Skeletal muscle satellite cell (primary cell): ENCODE measurements at regions not wholly inside any gene's neighbourhood (a gene's known extent, or its start where the extent isn't known, plus 50 kb on each side); places are given as distances from the start of the nearest gene placed in this dataset.
"Not testable (repeated sequence)": the region's sequence is repeated elsewhere in the genome, so short reads cannot be mapped to it uniquely, and the experiment has no call there.

Experiments used
- H3K27me3 ChIP-seq: 2 replicates; pipeline ENCODE4 v1.7.0; 2013; ENCODE audit warnings: low read length; ENCODE audit not compliant: control insufficient read depth, insufficient read depth
- H3K36me3 ChIP-seq: 2 replicates; pipeline ENCODE4 v1.7.0; 2013; ENCODE audit warnings: mild to moderate bottlenecking, control low read depth, low read length; ENCODE audit not compliant: insufficient read depth
- H3K4me1 ChIP-seq: 2 replicates; pipeline ENCODE4 v1.7.0; 2013; ENCODE audit warnings: low read length; ENCODE audit not compliant: control insufficient read depth, insufficient read depth
- H3K4me2 ChIP-seq: 2 replicates; pipeline ENCODE4 v1.7.0; 2013; ENCODE audit warnings: mild to moderate bottlenecking, low read length
- H3K4me3 ChIP-seq: 2 replicates; pipeline ENCODE4 v1.7.0; 2013; ENCODE audit warnings: low read length
- H3K9ac ChIP-seq: 2 replicates; pipeline ENCODE4 v1.7.0; 2013; ENCODE audit warnings: mild to moderate bottlenecking, low read depth, low read length, moderate library complexity
- H3K9me3 ChIP-seq: replicated peaks from 2 replicates; pipeline ENCODE4 v1.7.0; 2013; ENCODE audit warnings: mild to moderate bottlenecking, control low read depth, low read length

DNA sequence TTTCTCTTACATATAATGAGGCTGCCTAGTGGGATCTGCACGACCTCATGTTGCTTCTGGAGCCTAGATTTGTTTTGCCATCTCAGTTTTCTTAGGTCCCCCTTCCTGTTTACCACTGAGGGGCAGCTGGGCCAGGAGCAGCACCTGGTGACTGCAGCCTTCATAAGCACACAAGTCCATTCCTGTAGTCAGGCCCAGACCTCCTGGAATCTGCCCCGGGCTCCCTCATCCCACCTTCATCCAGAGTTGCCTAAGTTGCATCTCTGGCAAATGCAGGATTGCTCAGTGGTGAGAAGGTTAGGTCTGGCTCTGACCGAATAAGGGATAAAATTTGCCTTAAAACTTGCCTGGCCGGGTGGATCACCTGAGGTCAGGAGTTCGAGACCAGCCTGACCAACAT, 117.3 kb downstream of the TNFRSF13B start:
- not testable (repeated sequence) for H3K27me3 ChIP-seq, H3K4me1 ChIP-seq, H3K4me2 ChIP-seq, H3K9me3 ChIP-seq, H3K9ac ChIP-seq, H3K4me3 ChIP-seq, H3K36me3 ChIP-seq

DNA sequence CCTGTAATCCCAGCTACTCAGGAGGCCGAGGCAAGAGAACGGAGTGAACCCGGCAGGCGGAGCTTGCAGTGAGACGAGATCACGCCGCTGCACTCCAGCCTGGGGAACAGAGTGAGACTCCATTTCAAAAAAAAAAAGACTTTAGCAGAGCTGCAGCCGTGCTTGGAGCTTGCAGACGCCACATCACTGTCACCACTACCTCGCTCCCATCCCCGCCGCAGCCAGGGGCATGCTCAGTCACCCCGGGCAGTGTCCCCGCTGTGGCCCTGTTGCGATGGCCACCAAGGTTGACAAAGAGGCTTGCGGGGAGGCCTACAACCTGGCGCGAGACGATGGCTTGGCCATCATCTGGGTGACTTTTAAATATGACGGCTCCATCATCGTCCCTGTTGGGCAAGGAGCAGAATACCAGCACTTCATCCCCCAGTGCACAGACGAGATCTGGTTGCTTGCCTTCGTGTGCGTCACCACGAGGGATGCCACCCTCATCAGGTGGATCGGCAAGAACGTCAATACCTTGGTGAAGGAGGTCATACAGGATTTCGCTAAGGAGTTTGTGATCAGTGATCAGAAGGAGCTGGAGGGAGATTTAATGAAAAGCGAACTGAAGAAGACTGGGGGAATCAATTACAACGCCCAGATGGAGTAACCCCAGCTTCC, 118.1 kb downstream of the TNFRSF13B start:
- Histone ChIP-seq H3K27me3 (peaks cover 4% of the 10 kb centered on the region), H3K36me3 (no peaks in the 10 kb centered on the region), H3K9ac (no peak overlapping the region), H3K4me2 (no peak overlapping the region), H3K4me3 (no peak overlapping the region), H3K4me1 (no peaks in the 10 kb centered on the region), H3K9me3 (no peaks in the 10 kb centered on the region)

DNA sequence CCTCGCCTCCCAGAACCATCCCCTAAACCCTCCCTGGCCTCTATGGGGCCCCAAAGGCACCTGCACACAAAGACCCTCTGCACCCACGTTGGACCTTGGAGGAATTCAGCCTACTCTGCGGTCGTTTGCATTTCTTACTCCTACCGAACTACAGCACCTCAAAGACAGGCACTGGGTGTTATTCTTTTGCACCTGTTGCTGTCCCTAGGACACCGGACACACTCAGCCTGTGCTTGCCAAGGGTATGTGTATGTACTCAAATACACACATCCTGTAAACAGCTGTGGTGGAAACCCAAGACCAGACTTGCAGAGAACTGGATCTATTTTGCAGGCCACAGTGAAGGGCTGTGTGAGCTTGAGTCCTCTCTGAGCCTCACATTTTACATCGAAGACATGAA, 122.1 kb downstream of the TNFRSF13B start:
- not testable (repeated sequence) for H3K4me3 ChIP-seq, H3K4me2 ChIP-seq, H3K27me3 ChIP-seq, H3K4me1 ChIP-seq, H3K9ac ChIP-seq, H3K9me3 ChIP-seq, H3K36me3 ChIP-seq

DNA sequence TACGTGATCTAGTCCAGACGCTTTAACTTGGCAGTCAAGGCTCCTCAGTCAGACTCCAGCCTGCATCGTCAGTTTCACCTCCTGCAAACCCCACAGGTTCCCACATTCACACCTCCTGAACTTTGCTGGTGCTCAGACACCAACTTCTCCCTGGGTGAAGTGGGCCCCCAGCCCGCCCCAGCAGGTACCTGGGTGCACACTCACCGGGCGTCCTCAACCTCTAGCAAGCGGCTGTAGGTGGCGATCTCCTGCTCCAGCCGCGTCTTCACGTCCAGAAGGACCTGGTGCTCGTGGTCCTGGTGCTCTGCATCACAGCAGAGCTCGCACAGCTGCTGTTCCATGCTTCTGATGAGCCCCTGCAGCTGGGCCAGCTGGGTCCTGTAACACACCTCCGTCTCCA, 122.9 kb downstream of the TNFRSF13B start:
- H3K4me2 ChIP-seq, H3K4me3 ChIP-seq, H3K9me3 ChIP-seq: not testable (repeated sequence)

DNA sequence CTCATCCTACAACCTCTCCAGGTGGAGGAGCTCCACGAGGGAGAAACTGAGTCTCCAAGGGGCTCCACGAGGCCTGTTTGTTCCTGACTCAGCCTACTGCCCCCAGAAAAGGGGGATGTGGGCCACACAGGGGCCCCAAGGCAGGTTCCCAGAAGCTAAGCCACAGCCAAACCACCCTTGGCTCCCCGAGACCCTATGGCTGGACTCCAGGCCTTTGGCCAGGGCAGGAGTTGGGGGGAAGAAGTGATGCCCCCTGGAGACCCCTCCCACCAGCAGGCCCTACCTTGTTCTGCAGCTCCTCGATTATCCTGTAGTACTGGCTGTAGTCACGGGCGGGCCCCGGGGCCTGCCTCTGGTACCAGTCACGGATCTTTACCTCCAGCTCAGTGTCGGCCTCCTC, 126.8 kb downstream of the TNFRSF13B start:
- H3K4me1 ChIP-seq, H3K4me3 ChIP-seq, H3K4me2 ChIP-seq, H3K9me3 ChIP-seq, H3K36me3 ChIP-seq, H3K9ac ChIP-seq, H3K27me3 ChIP-seq: not testable (repeated sequence)

More for the DNA sequence above, 122.9 kb downstream of the TNFRSF13B start:
- H3K27me3 ChIP-seq, H3K9ac ChIP-seq, H3K4me1 ChIP-seq, H3K36me3 ChIP-seq: not testable (repeated sequence)

DNA sequence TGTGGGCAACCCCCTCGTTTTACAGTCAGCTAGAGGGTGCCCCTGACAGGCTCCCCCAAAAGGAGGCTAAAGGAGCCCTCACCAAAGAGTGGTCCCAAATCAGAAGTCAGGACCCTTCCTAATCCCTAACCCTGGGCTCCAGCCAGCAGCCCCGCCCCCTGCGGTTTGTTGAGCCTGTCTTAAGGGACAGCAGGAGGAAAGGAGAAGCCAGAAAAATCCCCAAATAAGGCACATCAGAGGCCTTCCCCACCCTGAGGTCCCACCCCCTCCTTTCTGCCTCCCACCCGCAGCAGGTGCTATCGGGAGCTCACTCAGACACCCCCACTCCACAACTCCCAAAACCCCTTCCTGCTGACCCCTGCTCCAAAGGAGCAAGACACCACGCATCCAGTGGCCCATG, 127.2 kb downstream of the TNFRSF13B start:
- not testable (repeated sequence) for H3K4me3 ChIP-seq, H3K4me1 ChIP-seq, H3K9me3 ChIP-seq, H3K27me3 ChIP-seq, H3K4me2 ChIP-seq, H3K36me3 ChIP-seq, H3K9ac ChIP-seq

DNA sequence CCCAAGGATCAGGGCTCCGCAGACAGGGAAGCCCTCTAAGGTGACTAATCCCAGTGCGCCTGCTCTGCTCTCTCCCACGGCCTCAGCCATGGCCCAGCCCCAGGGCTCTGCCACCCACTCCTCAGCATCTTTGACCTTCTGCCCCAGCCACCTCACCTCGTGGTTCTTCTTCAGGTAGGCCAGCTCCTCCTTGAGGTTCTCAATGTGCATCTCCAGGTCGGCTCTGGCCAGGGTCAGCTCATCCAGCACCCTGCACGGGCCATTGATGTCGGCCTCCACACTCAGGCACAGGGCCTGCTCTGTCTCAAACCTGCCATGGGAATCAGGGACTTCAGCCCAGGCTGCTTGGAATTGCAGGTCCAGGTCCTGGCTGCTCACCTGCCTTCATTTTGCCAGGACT, 128.4 kb downstream of the TNFRSF13B start:
- H3K36me3 ChIP-seq, H3K4me3 ChIP-seq, H3K4me2 ChIP-seq, H3K9ac ChIP-seq, H3K4me1 ChIP-seq, H3K27me3 ChIP-seq, H3K9me3 ChIP-seq: not testable (repeated sequence)

DNA sequence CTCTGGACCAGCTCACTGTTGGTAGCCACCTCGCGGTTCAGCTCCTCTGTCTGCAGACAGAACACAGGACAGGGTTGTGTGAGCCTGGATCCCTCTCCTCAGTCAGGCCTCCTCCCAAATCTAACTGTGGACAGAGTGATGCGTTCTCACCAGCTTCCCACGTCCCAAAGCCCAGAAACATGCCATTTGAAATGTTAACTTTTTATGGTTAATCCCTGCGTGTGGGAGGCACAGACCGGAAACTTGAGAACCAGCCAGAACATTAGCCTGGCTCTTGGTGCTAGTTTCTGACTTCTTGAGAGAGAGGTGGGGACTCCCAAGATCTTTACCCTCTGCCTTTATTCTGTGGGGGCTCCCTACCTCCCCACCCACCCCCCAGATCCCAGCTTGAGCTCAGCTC, 129.6 kb downstream of the TNFRSF13B start:
- H3K36me3 ChIP-seq, H3K4me1 ChIP-seq, H3K4me2 ChIP-seq, H3K9ac ChIP-seq, H3K9me3 ChIP-seq, H3K27me3 ChIP-seq, H3K4me3 ChIP-seq: not testable (repeated sequence)

DNA sequence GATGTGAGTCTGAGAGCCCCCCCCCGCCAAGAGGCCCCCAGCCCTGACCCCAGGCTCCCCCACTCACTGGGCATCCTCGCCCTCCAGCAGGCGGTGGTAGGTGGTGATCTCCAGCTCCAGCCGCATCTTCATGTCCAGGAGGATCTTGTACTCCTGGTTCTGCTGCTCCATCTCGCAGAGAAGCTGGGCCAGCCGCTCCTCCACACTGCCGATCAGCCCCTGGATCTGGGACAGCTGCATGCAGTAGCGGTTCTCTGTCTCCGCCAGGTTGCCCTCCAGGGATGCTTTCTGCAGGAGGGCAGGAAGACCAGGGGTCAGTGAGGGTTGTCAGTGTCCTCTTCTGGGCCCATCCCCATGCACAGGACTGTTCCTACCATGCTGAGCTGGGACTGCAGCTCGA, 130.0 kb downstream of the TNFRSF13B start:
- H3K9me3 ChIP-seq, H3K4me2 ChIP-seq, H3K9ac ChIP-seq, H3K4me3 ChIP-seq, H3K4me1 ChIP-seq, H3K27me3 ChIP-seq, H3K36me3 ChIP-seq: not testable (repeated sequence)

DNA sequence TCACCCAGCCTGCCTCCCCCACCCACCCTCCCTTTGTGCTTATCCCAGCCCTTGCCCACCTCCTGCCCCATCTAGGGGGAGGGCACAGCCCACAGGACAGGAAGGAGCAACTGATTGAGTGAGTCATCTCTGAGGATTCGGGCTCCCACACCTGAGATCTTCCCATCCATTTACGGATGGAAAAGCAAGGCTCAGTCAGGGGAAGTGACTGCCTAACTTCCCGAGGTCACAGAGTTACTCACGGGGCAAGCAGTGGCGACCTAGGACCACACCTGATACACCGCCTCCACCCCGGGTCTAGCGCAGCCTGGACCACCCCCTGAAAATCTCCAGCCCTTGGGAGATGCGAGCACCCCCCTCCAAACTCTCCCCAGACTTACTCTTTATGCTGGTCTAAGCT, 131.7 kb downstream of the TNFRSF13B start:
- H3K36me3 ChIP-seq, H3K4me2 ChIP-seq, H3K4me1 ChIP-seq, H3K27me3 ChIP-seq, H3K9me3 ChIP-seq, H3K9ac ChIP-seq, H3K4me3 ChIP-seq: not testable (repeated sequence)

DNA sequence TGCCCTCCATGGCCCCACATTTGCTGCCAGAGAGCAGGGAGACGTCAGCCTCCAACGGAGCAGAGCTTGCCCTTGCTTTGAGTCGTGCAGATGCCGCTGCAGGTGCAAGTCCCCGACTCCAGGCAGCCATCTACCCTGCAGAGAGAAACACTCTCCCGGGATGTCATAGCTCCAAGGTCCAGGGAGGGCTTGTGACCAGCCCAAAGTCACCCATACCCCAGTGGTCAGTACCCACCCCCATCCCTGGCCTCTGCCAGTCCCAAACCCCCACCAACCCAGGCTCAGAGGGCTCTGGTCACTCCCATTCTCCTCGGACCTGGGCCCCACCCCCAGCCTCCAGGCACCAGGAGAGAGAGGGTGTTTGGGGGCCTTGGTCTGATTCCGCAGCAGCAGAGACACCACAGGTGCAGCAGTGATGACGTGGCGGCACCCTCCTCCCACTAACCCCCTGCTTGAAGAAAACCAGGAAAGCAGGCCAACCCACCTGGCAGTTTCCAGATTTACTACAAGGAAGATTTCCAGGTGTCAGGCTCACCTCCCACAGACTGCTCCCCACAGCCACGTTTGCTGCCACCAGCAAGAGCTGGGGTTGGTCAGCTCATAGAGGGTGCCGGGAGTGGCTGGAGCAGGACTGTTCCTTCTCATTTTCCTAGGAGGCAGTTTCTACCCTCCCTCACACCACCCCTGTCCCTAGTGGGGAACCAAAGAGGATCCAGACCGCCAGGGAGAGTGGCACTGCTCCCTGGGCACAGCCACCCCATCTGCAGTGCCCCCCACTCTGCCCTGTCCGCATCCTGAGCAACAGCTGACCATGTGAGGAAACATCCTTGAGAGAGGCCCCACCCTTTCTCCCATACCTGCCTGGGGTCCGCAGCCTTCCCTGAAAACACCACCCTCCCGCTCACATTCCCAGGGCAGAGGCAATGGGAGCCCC, 132.4 kb downstream of the TNFRSF13B start:
- H3K4me2 ChIP-seq, H3K4me3 ChIP-seq, H3K4me1 ChIP-seq, H3K36me3 ChIP-seq, H3K27me3 ChIP-seq, H3K9me3 ChIP-seq, H3K9ac ChIP-seq: not testable (repeated sequence)

DNA sequence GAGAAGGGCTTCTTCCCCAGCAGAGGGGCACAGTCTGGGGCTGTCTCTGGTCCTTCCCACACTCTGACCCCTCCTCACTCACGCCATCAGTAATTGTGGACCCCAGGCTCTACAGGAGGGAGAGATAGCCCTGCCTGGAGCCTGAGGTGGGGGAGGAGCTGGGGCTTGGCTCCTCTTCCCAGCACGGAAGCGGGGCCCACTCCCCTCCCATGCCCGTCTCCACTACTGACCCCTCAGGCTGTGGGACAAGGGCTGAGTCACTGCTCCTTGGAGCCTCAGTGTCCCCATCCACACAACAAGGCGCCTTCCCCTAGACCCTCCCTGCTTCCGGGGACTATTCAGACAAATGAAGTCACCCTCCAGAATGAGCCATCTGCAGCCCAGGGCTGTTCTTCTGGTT, 133.1 kb downstream of the TNFRSF13B start:
- H3K9me3 ChIP-seq, H3K27me3 ChIP-seq, H3K4me2 ChIP-seq, H3K4me3 ChIP-seq, H3K36me3 ChIP-seq, H3K4me1 ChIP-seq, H3K9ac ChIP-seq: not testable (repeated sequence)
